ENCODE measurements at regions not wholly inside any gene's neighbourhood (a gene's known extent, or its start where the extent isn't known, plus 50 kb on each side); places are given as distances from the start of the nearest gene placed in this dataset.

DNA sequence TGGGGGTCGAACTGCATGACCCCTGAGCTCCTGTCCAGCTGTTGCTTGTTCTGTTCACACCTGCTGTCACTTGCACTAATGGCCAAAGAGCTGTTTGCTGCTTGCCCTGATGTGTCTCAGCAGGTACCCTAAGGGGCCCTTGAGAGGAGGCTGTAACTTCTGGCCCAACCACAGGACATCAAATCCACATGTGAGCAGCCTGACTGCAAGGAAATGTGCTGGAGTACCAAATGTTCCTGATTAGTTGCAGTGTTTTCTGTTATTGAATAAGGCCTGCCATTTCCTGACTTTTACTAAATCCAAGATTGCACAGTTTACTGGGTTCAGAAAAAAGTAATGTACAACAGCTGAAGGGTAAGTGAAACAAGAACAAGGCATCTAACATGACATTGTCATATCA is 91.7 kb upstream of the IL6 start:
- Histone ChIP-seq H3K27ac (ENCODE audit: low read depth in 2 of 2, low read length in 1 of 2) (no peak overlapping the region), H3K4me1 (ENCODE audit: control insufficient read depth in 1 of 2, insufficient read depth in 2 of 2, low read depth in 1 of 2, low read length in 1 of 2) (no peaks in the 10 kb centered on the region), H4K20me1 (ENCODE audit: insufficient read depth) (no peaks in the 10 kb centered on the region), H3F3A (replicated peaks; ENCODE audit: insufficient read depth) (no peaks in the 10 kb centered on the region), H3K4me3 (ENCODE audit: low read depth in 2 of 2, low read length in 1 of 2) (no peak overlapping the region), H2AFZ (ENCODE audit: low read depth) (no peak overlapping the region), H3K9ac (no peak overlapping the region), H3K9me2 (no peaks in the 10 kb centered on the region), H3K9me3 (no peaks in the 10 kb centered on the region), H3K79me2 (ENCODE audit: insufficient read depth) (no peaks in the 10 kb centered on the region), H3K4me2 (no peak overlapping the region), H3K36me3 (replicated peaks in 1 of 2; ENCODE audit: control insufficient read depth in 1 of 2, insufficient read depth in 2 of 2, low read length in 1 of 2) (no peaks in the 10 kb centered on the region), H3K27me3 (ENCODE audit: insufficient read depth) (no peaks in the 10 kb centered on the region)
- ChIA-PET CTCF (interaction anchor here (0.5 kb wide), 1 partner anchor 109 kb away, joined by 3 read pairs; no protein-coding TSS in a partner anchor), POLR2A (no interaction called here)
- TF ChIP-seq RFX5 (IDR thresholded peaks at IDR 0.05; ENCODE audit: low read length), result no peak
- no peak for TF ChIP-seq EP300 (IDR thresholded peaks at IDR 0.05; ENCODE audit: borderline replicate concordance in 1 of 2, low read depth in 1 of 2, low read length in 1 of 2)
- no peak for TF ChIP-seq GATA2 (CRISPR knock-in tag; IDR thresholded peaks at IDR 0.05)
- TF ChIP-seq NRF1 (IDR thresholded peaks at IDR 0.05; ENCODE audit: low read depth, low read length), result no peak
- TF ChIP-seq, protein P1, sequence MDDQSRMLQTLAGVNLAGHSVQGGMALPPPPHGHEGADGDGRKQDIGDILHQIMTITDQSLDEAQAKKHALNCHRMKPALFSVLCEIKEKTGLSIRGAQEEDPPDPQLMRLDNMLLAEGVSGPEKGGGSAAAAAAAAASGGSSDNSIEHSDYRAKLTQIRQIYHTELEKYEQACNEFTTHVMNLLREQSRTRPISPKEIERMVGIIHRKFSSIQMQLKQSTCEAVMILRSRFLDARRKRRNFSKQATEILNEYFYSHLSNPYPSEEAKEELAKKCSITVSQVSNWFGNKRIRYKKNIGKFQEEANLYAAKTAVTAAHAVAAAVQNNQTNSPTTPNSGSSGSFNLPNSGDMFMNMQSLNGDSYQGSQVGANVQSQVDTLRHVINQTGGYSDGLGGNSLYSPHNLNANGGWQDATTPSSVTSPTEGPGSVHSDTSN (IDR thresholded peaks at IDR 0.05), result no peak
- TF ChIP-seq TAF1 (IDR thresholded peaks at IDR 0.05; ENCODE audit: borderline replicate concordance, low read depth, low read length), result no peak
- WGBS (ENCODE audit: low lambda C conversion rate), result 7% methylated on average over 1 of the region's 1 CpG
- DNase-seq, result no peak

DNA sequence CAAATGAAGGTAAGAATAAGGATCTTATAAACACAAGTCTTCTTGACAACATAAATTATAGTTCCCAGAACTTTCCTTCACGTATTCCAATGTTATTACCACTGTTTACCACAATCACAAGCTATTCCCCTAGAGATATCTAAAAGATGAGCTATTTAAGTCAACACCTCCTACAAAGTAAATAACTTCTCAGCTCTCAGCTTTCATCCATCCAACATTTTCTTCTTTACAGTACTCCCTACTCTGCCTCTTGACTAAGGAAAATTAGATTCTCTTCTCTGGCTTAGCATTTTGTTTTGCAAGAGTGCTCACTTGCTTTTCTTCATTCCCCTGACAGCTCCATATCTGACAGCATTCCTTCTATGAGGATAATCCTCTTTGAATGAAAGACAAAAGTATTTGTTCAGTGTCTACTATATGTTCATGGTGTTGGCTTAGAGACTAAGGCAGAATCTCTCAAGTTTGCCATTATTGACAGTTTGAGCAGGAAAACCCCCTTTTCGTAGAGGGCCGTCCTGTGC is 93.0 kb upstream of the IL6 start:
- H3K4me1 ChIP-seq (ENCODE audit: control insufficient read depth in 1 of 2, insufficient read depth in 2 of 2, low read depth in 1 of 2, low read length in 1 of 2), result no peaks in the 10 kb centered on the region
- DNase-seq, result no peak
- POLR2A ChIA-PET, result no interaction called here
- H3K27ac ChIP-seq (ENCODE audit: low read depth in 2 of 2, low read length in 1 of 2), result no peak overlapping the region
- no peak overlapping the region for H3K4me3 ChIP-seq (ENCODE audit: low read depth in 2 of 2, low read length in 1 of 2)
- no peaks in the 10 kb centered on the region for H4K20me1 ChIP-seq (ENCODE audit: insufficient read depth)
- H3K9me2 ChIP-seq, result no peaks in the 10 kb centered on the region
- H3K36me3 ChIP-seq (replicated peaks in 1 of 2; ENCODE audit: control insufficient read depth in 1 of 2, insufficient read depth in 2 of 2, low read length in 1 of 2), result no peaks in the 10 kb centered on the region
- no peaks in the 10 kb centered on the region for H3K79me2 ChIP-seq (ENCODE audit: insufficient read depth)
- H3K9me3 ChIP-seq, result no peaks in the 10 kb centered on the region
- H3F3A ChIP-seq (replicated peaks; ENCODE audit: insufficient read depth), result no peaks in the 10 kb centered on the region
- no peak overlapping the region for H3K9ac ChIP-seq
- CTCF ChIA-PET, result interaction anchor here (0.8 kb wide), 1 partner anchor 84 kb away, joined by 3 read pairs; no protein-coding TSS in a partner anchor
- no peaks in the 10 kb centered on the region for H3K27me3 ChIP-seq (ENCODE audit: insufficient read depth)
- H2AFZ ChIP-seq (ENCODE audit: low read depth), result no peak overlapping the region
- no peak for TF ChIP-seq FOSL2 (IDR thresholded peaks at IDR 0.05; ENCODE audit: borderline replicate concordance, low read depth)
- WGBS (ENCODE audit: low lambda C conversion rate), result 21% methylated on average over 3 of the region's 3 CpGs
- no peak overlapping the region for H3K4me2 ChIP-seq

DNA sequence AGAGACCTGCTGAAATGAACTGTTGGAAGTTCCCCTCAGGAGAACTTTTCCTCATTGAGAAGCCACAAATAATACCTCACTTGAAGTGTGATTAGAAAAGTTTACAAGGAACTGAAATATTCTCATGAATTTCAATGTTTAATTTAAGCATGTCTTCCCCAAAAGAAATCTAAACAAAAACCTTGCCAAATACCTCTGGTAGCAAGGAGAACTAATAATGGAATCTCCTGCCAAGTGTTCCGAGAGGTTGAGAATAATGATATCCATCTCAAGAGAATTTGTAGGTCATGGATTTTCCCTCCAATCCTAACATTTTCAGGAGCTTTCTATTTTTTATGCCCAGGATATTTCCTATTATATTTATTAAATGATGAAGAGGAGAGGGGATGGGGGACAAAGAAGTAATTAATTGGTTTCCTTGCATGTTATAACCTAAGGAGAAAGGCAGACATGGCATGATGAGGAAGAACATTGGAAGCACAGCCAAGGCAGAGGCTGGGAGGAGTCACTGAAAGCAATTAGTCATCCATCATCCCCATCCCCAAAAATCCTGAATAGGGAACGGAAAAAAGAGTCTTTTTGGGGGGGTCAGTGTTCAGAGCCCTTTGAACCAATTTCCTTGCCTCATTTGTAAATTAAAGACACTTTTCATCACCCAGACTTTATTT is 93.6 kb upstream of the IL6 start:
- no peak overlapping the region for H3K27ac ChIP-seq (ENCODE audit: low read depth in 2 of 2, low read length in 1 of 2)
- TF ChIP-seq GATA2 (CRISPR knock-in tag; IDR thresholded peaks at IDR 0.05) (no peak), SMC3 (IDR thresholded peaks at IDR 0.05; ENCODE audit: low read depth, low read length) (no peak), JUND (IDR thresholded peaks at IDR 0.05) (no peak), TAF1 (IDR thresholded peaks at IDR 0.05; ENCODE audit: borderline replicate concordance, low read depth, low read length) (no peak)
- TF ChIP-seq, protein P2, sequence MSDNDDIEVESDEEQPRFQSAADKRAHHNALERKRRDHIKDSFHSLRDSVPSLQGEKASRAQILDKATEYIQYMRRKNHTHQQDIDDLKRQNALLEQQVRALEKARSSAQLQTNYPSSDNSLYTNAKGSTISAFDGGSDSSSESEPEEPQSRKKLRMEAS (IDR thresholded peaks at IDR 0.05; ENCODE audit: low read depth), result no peak
- WGBS (ENCODE audit: low lambda C conversion rate), result 13% methylated on average over 2 of the region's 2 CpGs
- DNase-seq, result no peak
- H3K4me1 ChIP-seq (ENCODE audit: control insufficient read depth in 1 of 2, insufficient read depth in 2 of 2, low read depth in 1 of 2, low read length in 1 of 2), result no peaks in the 10 kb centered on the region; a peak in 1 of 4 replicates
- H3K4me3 ChIP-seq (ENCODE audit: low read depth in 2 of 2, low read length in 1 of 2), result no peak overlapping the region
- ChIA-PET CTCF (interaction anchor here (0.8 kb wide), 1 partner anchor 83 kb away, joined by 3 read pairs; no protein-coding TSS in a partner anchor), POLR2A (no interaction called here)
- H3K79me2 ChIP-seq (ENCODE audit: insufficient read depth), result no peaks in the 10 kb centered on the region
- no peak overlapping the region for H3K4me2 ChIP-seq
- no peaks in the 10 kb centered on the region for H3K27me3 ChIP-seq (ENCODE audit: insufficient read depth)
- no peaks in the 10 kb centered on the region for H3F3A ChIP-seq (replicated peaks; ENCODE audit: insufficient read depth)
- H3K9ac ChIP-seq, result no peak overlapping the region
- no peaks in the 10 kb centered on the region for H3K9me3 ChIP-seq
- no peaks in the 10 kb centered on the region for H3K9me2 ChIP-seq
- no peaks in the 10 kb centered on the region for H4K20me1 ChIP-seq (ENCODE audit: insufficient read depth)
- H2AFZ ChIP-seq (ENCODE audit: low read depth), result no peak overlapping the region
- H3K36me3 ChIP-seq (replicated peaks in 1 of 2; ENCODE audit: control insufficient read depth in 1 of 2, insufficient read depth in 2 of 2, low read length in 1 of 2), result no peaks in the 10 kb centered on the region

All from SK-N-SH (cell line).